ENCODE measurements at regions not wholly inside any gene's neighbourhood (a gene's known extent, or its start where the extent isn't known, plus 50 kb on each side); places are given as distances from the start of the nearest gene placed in this dataset.

GRCh38 chr12:24743941-24744793 lies 204.7 kb downstream of the BCAT1 start:
- no peak for DNase-seq
- H3K4me1 ChIP-seq (ENCODE audit: control insufficient read depth, insufficient read depth, low read length): no peaks in the 10 kb centered on the region
- H3K9me3 ChIP-seq (ENCODE audit: control insufficient read depth, low read depth, low read length): no peaks in the 10 kb centered on the region
- no peaks in the 10 kb centered on the region for H3K36me3 ChIP-seq (ENCODE audit: control insufficient read depth, insufficient read depth, low read length)
- no peak overlapping the region for H3K27ac ChIP-seq (ENCODE audit: low read length)
- 90% methylated on average over 2 of the region's 9 CpGs for WGBS (ENCODE audit: insufficient coverage, low lambda C conversion rate)
- H3K27me3 ChIP-seq (ENCODE audit: control insufficient read depth, insufficient read depth, low read length): no peaks in the 10 kb centered on the region
- no peak overlapping the region for H3K4me3 ChIP-seq (ENCODE audit: low read length)

GRCh38 chr12:24742378-24742777 lies 206.5 kb downstream of the BCAT1 start:
- no peaks in the 10 kb centered on the region for H3K4me1 ChIP-seq (ENCODE audit: control insufficient read depth, insufficient read depth, low read length)
- H3K9me3 ChIP-seq (ENCODE audit: control insufficient read depth, low read depth, low read length): no peaks in the 10 kb centered on the region
- WGBS (ENCODE audit: insufficient coverage, low lambda C conversion rate): 76% methylated on average over 3 of the region's 5 CpGs
- H3K27me3 ChIP-seq (ENCODE audit: control insufficient read depth, insufficient read depth, low read length): no peaks in the 10 kb centered on the region
- H3K36me3 ChIP-seq (ENCODE audit: control insufficient read depth, insufficient read depth, low read length): no peaks in the 10 kb centered on the region
- no peak for DNase-seq
- no peak overlapping the region for H3K27ac ChIP-seq (ENCODE audit: low read length)
- H3K4me3 ChIP-seq (ENCODE audit: low read length): no peak overlapping the region

- no peaks in the 10 kb centered on the region for H3K36me3 ChIP-seq (ENCODE audit: control insufficient read depth, insufficient read depth, low read length)
- H3K27me3 ChIP-seq (ENCODE audit: control insufficient read depth, insufficient read depth, low read length): no peaks in the 10 kb centered on the region
- no peaks in the 10 kb centered on the region for H3K4me1 ChIP-seq (ENCODE audit: control insufficient read depth, insufficient read depth, low read length)
- no peak overlapping the region for H3K4me3 ChIP-seq (ENCODE audit: low read length)
- H3K9me3 ChIP-seq (ENCODE audit: control insufficient read depth, low read depth, low read length): no peaks in the 10 kb centered on the region
- H3K27ac ChIP-seq (ENCODE audit: low read length): no peak overlapping the region
- no CpG with 5 or more reads among the region's 9 CpGs for WGBS (ENCODE audit: insufficient coverage, low lambda C conversion rate)
- no peak for DNase-seq
Observed at GRCh38 chr12:24741216-24741615, 207.7 kb downstream of the BCAT1 start.

GRCh38 chr12:24739106-24739779 lies 209.7 kb downstream of the BCAT1 start:
- Histone ChIP-seq H3K27ac (ENCODE audit: low read length) (no peak overlapping the region), H3K4me1 (ENCODE audit: control insufficient read depth, insufficient read depth, low read length) (no peaks in the 10 kb centered on the region), H3K4me3 (ENCODE audit: low read length) (no peak overlapping the region), H3K9me3 (ENCODE audit: control insufficient read depth, low read depth, low read length) (no peaks in the 10 kb centered on the region), H3K36me3 (ENCODE audit: control insufficient read depth, insufficient read depth, low read length) (no peaks in the 10 kb centered on the region), H3K27me3 (ENCODE audit: control insufficient read depth, insufficient read depth, low read length) (no peaks in the 10 kb centered on the region)
- WGBS (ENCODE audit: insufficient coverage, low lambda C conversion rate): no CpG with 5 or more reads among the region's 2 CpGs
- no peak for DNase-seq

- no peak for DNase-seq
- H3K36me3 ChIP-seq (ENCODE audit: control insufficient read depth, insufficient read depth, low read length): no peaks in the 10 kb centered on the region
- no peak overlapping the region for H3K4me3 ChIP-seq (ENCODE audit: low read length)
- no peaks in the 10 kb centered on the region for H3K9me3 ChIP-seq (ENCODE audit: control insufficient read depth, low read depth, low read length)
- no peaks in the 10 kb centered on the region for H3K27me3 ChIP-seq (ENCODE audit: control insufficient read depth, insufficient read depth, low read length)
- no CpG with 5 or more reads among the region's 2 CpGs for WGBS (ENCODE audit: insufficient coverage, low lambda C conversion rate)
- H3K4me1 ChIP-seq (ENCODE audit: control insufficient read depth, insufficient read depth, low read length): no peaks in the 10 kb centered on the region
- no peak overlapping the region for H3K27ac ChIP-seq (ENCODE audit: low read length)
Observed at GRCh38 chr12:24738441-24738840, 210.5 kb downstream of the BCAT1 start.

- Histone ChIP-seq H3K9me3 (ENCODE audit: control insufficient read depth, low read depth, low read length) (no peaks in the 10 kb centered on the region), H3K36me3 (ENCODE audit: control insufficient read depth, insufficient read depth, low read length) (no peaks in the 10 kb centered on the region), H3K27me3 (ENCODE audit: control insufficient read depth, insufficient read depth, low read length) (no peaks in the 10 kb centered on the region), H3K4me1 (ENCODE audit: control insufficient read depth, insufficient read depth, low read length) (no peaks in the 10 kb centered on the region), H3K4me3 (ENCODE audit: low read length) (no peak overlapping the region), H3K27ac (ENCODE audit: low read length) (no peak overlapping the region)
- WGBS (ENCODE audit: insufficient coverage, low lambda C conversion rate): 57% methylated on average over 1 of the region's 1 CpG
- DNase-seq: no peak
Observed at GRCh38 chr12:24731596-24731995, 217.3 kb downstream of the BCAT1 start.

- WGBS (ENCODE audit: insufficient coverage, low lambda C conversion rate): no CpG with 5 or more reads among the region's 1 CpG
- Histone ChIP-seq H3K4me1 (ENCODE audit: control insufficient read depth, insufficient read depth, low read length) (no peaks in the 10 kb centered on the region), H3K27me3 (ENCODE audit: control insufficient read depth, insufficient read depth, low read length) (no peaks in the 10 kb centered on the region), H3K27ac (ENCODE audit: low read length) (no peak overlapping the region), H3K9me3 (ENCODE audit: control insufficient read depth, low read depth, low read length) (no peaks in the 10 kb centered on the region), H3K4me3 (ENCODE audit: low read length) (no peak overlapping the region), H3K36me3 (ENCODE audit: control insufficient read depth, insufficient read depth, low read length) (no peaks in the 10 kb centered on the region)
- DNase-seq: no peak
Observed at GRCh38 chr12:24730489-24730896, 218.4 kb downstream of the BCAT1 start.

- Histone ChIP-seq H3K27ac (ENCODE audit: low read length) (no peak overlapping the region), H3K4me1 (ENCODE audit: control insufficient read depth, insufficient read depth, low read length) (no peaks in the 10 kb centered on the region), H3K4me3 (ENCODE audit: low read length) (no peak overlapping the region), H3K9me3 (ENCODE audit: control insufficient read depth, low read depth, low read length) (no peaks in the 10 kb centered on the region), H3K27me3 (ENCODE audit: control insufficient read depth, insufficient read depth, low read length) (no peaks in the 10 kb centered on the region), H3K36me3 (ENCODE audit: control insufficient read depth, insufficient read depth, low read length) (no peaks in the 10 kb centered on the region)
- DNase-seq: no peak
- 100% methylated on average over 2 of the region's 3 CpGs for WGBS (ENCODE audit: insufficient coverage, low lambda C conversion rate)
Observed at GRCh38 chr12:24728826-24729225, 220.1 kb downstream of the BCAT1 start.

- H3K27me3 ChIP-seq (ENCODE audit: control insufficient read depth, insufficient read depth, low read length): no peaks in the 10 kb centered on the region
- no peaks in the 10 kb centered on the region for H3K36me3 ChIP-seq (ENCODE audit: control insufficient read depth, insufficient read depth, low read length)
- DNase-seq: no peak
- H3K4me1 ChIP-seq (ENCODE audit: control insufficient read depth, insufficient read depth, low read length): no peaks in the 10 kb centered on the region
- no peak overlapping the region for H3K4me3 ChIP-seq (ENCODE audit: low read length)
- H3K9me3 ChIP-seq (ENCODE audit: control insufficient read depth, low read depth, low read length): no peaks in the 10 kb centered on the region
- no peak overlapping the region for H3K27ac ChIP-seq (ENCODE audit: low read length)
Observed at GRCh38 chr12:24728366-24728765, 220.5 kb downstream of the BCAT1 start.

GRCh38 chr12:24725616-24726015 lies 223.3 kb downstream of the BCAT1 start:
- H3K36me3 ChIP-seq (ENCODE audit: control insufficient read depth, insufficient read depth, low read length): no peaks in the 10 kb centered on the region
- no peak overlapping the region for H3K4me3 ChIP-seq (ENCODE audit: low read length)
- no CpG with 5 or more reads among the region's 1 CpG for WGBS (ENCODE audit: insufficient coverage, low lambda C conversion rate)

GRCh38 chr12:24724814-24725213 lies 224.1 kb downstream of the BCAT1 start:
- Histone ChIP-seq H3K4me3 (ENCODE audit: low read length) (no peak overlapping the region), H3K9me3 (ENCODE audit: control insufficient read depth, low read depth, low read length) (no peaks in the 10 kb centered on the region), H3K4me1 (ENCODE audit: control insufficient read depth, insufficient read depth, low read length) (no peaks in the 10 kb centered on the region), H3K27ac (ENCODE audit: low read length) (no peak overlapping the region), H3K36me3 (ENCODE audit: control insufficient read depth, insufficient read depth, low read length) (no peaks in the 10 kb centered on the region), H3K27me3 (ENCODE audit: control insufficient read depth, insufficient read depth, low read length) (no peaks in the 10 kb centered on the region)
- WGBS (ENCODE audit: insufficient coverage, low lambda C conversion rate): no CpG with 5 or more reads among the region's 5 CpGs
- no peak for DNase-seq

More at GRCh38 chr12:24725616-24726015, 223.3 kb downstream of the BCAT1 start:
- H3K27me3 ChIP-seq (ENCODE audit: control insufficient read depth, insufficient read depth, low read length): no peaks in the 10 kb centered on the region
- no peaks in the 10 kb centered on the region for H3K9me3 ChIP-seq (ENCODE audit: control insufficient read depth, low read depth, low read length)
- H3K4me1 ChIP-seq (ENCODE audit: control insufficient read depth, insufficient read depth, low read length): no peaks in the 10 kb centered on the region
- no peak overlapping the region for H3K27ac ChIP-seq (ENCODE audit: low read length)
- DNase-seq: no peak
